K562 (cell line): ENCODE measurements at regions not wholly inside any gene's neighbourhood (a gene's known extent, or its start where the extent isn't known, plus 50 kb on each side); places are given as distances from the start of the nearest gene placed in this dataset.

Experiments used
- ARHGAP35 ChIP-seq: fragments of 450-650 bp; IDR thresholded peaks from 2 replicates; pipeline ENCODE4 v1.6.1; 2018; ENCODE audit not compliant: partially characterized antibody
- GATA2 ChIP-seq: sonication (generic); formaldehyde crosslinking; IDR thresholded peaks from 2 replicates; pipeline ENCODE4 v1.4.0; 2020; ENCODE audit warnings: mild to moderate bottlenecking, missing genetic modification reagents
- HDAC3 ChIP-seq: fragments of 450-650 bp; IDR thresholded peaks from 2 replicates; pipeline ENCODE4 v1.6.1; 2018; ENCODE audit warnings: borderline replicate concordance, mild to moderate bottlenecking, moderate library complexity; ENCODE audit not compliant: partially characterized antibody
- HMG20A ChIP-seq: fragments of 450-650 bp; formaldehyde crosslinking; conservative IDR thresholded peaks from 2 replicates; pipeline ENCODE4 v1.4.0; 2020; ENCODE audit warnings: mild to moderate bottlenecking, mixed read lengths
- NFXL1 ChIP-seq: fragments of 450-650 bp; formaldehyde crosslinking; IDR thresholded peaks from 2 replicates; pipeline ENCODE4 v1.4.0; 2021; ENCODE audit warnings: mild to moderate bottlenecking
- NR1H2 ChIP-seq: sonication (generic); formaldehyde crosslinking; IDR thresholded peaks from 2 replicates; pipeline ENCODE4 v1.4.0; 2020; ENCODE audit warnings: mild to moderate bottlenecking, missing genetic modification reagents
- TBP ChIP-seq: optimal IDR thresholded peaks from 2 replicates; pipeline ENCODE3; 2011; ENCODE audit warnings: low read depth, low read length, improper control_type of control experiment
- TRIM24 ChIP-seq, 2 experiments: fragments of 450-650 bp; IDR thresholded peaks; 2 replicates each; pipeline ENCODE4 v1.6.1; 2016
- ZNF12 ChIP-seq: sonication (generic); formaldehyde crosslinking; IDR thresholded peaks from 2 replicates; pipeline ENCODE4 v1.4.0; 2020; ENCODE audit warnings: mild to moderate bottlenecking, missing genetic modification reagents
- ZNF143 ChIP-seq: sonication (generic); formaldehyde crosslinking; IDR thresholded peaks from 2 replicates; pipeline ENCODE4 v1.9.0; 2022; ENCODE audit warnings: mild to moderate bottlenecking, missing genetic modification reagents
- ZNF253 ChIP-seq: fragments of 250-450 bp; sonication (Bioruptor Pico); conservative IDR thresholded peaks from 2 replicates; pipeline ENCODE4 v1.6.1; 2021; ENCODE audit warnings: mild to moderate bottlenecking
- ZNF316 ChIP-seq: fragments of 450-650 bp; IDR thresholded peaks from 2 replicates; pipeline ENCODE4 v1.6.1; 2016
- ZZZ3 ChIP-seq: fragments of 450-650 bp; IDR thresholded peaks from 2 replicates; pipeline ENCODE4 v1.6.1; 2016; ENCODE audit warnings: antibody characterized with exemption, mild to moderate bottlenecking, moderate library complexity
- TF ChIP-seq, protein P1 (sequence below), 2 experiments: fragments of 450-650 bp; IDR thresholded peaks; 2 replicates each; pipeline ENCODE4 v1.6.1; 2016; ENCODE audit warnings: mild to moderate bottlenecking in 2 of 2, borderline replicate concordance in 1 of 2, low read depth in 1 of 2, moderate library complexity in 1 of 2
- TF ChIP-seq, protein P2 (sequence below), 2 experiments: fragments of 450-650 bp; IDR thresholded peaks; 2 replicates each; pipeline ENCODE4 v1.6.1; 2018; ENCODE audit warnings: mild to moderate bottlenecking in 2 of 2, low read depth in 1 of 2; ENCODE audit not compliant: partially characterized antibody in 2 of 2

DNA sequence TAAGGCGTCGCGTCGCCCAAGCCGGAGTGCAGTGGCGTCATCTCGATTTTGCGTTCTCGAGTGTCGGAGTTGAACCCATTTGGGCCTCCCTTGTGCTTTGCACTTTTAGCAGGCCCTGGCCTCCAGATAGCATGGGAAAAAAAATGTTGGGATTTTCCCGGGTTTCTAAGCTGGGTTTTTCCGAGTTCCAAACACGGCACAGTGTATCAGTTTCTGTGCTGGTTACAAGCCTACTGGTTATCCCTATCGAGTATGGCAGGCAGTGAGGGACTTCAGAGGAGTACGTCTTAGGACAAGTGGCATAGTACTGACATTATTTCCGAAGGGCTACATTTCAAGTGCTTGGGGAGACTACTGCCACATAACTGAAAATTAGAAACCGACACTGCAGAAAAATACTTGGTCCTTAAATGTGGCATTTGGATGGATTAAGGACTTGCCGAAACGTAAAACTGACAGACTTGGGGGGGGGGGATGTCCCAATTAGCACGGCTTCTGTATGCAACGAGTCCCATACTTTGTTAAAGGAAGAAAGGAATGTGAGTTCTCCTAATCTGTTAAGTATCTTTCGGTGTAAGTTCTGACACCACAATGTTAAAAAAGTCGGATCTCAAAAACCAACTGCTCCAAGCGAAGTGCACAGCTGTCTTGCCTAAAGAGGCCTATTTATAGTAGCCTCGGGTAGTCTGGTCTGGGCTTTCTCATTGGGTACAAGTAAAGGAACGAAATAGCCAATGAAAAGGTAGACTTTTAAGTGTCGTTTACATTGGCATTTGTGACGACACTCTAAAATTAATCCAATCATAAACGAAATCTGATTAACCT, 70.2 kb downstream of the HFE start (continued):
- TF ChIP-seq ZNF12 (CRISPR knock-in tag) (no peak), ZZZ3 (no peak), NFXL1 (CRISPR knock-in tag) (peak; percentile 91), ARHGAP35 (peak; percentile 75), TRIM24 (IDR thresholded peaks at IDR 0.05) (no peak), HMG20A (peak; percentile 79), ZNF316 (no peak), NR1H2 (CRISPR knock-in tag) (0 out of 2 replicates have a peak, but pooled peaks have one; percentile 88), ZNF253 (CRISPR knock-in tag) (peak; percentile 92), TBP (no peak), HDAC3 (peak; percentile 63), ZNF143 (CRISPR knock-in tag) (no peak), GATA2 (peak; percentile 30; the same call in 1 of the 2 replicates)
- TF ChIP-seq, protein P1, sequence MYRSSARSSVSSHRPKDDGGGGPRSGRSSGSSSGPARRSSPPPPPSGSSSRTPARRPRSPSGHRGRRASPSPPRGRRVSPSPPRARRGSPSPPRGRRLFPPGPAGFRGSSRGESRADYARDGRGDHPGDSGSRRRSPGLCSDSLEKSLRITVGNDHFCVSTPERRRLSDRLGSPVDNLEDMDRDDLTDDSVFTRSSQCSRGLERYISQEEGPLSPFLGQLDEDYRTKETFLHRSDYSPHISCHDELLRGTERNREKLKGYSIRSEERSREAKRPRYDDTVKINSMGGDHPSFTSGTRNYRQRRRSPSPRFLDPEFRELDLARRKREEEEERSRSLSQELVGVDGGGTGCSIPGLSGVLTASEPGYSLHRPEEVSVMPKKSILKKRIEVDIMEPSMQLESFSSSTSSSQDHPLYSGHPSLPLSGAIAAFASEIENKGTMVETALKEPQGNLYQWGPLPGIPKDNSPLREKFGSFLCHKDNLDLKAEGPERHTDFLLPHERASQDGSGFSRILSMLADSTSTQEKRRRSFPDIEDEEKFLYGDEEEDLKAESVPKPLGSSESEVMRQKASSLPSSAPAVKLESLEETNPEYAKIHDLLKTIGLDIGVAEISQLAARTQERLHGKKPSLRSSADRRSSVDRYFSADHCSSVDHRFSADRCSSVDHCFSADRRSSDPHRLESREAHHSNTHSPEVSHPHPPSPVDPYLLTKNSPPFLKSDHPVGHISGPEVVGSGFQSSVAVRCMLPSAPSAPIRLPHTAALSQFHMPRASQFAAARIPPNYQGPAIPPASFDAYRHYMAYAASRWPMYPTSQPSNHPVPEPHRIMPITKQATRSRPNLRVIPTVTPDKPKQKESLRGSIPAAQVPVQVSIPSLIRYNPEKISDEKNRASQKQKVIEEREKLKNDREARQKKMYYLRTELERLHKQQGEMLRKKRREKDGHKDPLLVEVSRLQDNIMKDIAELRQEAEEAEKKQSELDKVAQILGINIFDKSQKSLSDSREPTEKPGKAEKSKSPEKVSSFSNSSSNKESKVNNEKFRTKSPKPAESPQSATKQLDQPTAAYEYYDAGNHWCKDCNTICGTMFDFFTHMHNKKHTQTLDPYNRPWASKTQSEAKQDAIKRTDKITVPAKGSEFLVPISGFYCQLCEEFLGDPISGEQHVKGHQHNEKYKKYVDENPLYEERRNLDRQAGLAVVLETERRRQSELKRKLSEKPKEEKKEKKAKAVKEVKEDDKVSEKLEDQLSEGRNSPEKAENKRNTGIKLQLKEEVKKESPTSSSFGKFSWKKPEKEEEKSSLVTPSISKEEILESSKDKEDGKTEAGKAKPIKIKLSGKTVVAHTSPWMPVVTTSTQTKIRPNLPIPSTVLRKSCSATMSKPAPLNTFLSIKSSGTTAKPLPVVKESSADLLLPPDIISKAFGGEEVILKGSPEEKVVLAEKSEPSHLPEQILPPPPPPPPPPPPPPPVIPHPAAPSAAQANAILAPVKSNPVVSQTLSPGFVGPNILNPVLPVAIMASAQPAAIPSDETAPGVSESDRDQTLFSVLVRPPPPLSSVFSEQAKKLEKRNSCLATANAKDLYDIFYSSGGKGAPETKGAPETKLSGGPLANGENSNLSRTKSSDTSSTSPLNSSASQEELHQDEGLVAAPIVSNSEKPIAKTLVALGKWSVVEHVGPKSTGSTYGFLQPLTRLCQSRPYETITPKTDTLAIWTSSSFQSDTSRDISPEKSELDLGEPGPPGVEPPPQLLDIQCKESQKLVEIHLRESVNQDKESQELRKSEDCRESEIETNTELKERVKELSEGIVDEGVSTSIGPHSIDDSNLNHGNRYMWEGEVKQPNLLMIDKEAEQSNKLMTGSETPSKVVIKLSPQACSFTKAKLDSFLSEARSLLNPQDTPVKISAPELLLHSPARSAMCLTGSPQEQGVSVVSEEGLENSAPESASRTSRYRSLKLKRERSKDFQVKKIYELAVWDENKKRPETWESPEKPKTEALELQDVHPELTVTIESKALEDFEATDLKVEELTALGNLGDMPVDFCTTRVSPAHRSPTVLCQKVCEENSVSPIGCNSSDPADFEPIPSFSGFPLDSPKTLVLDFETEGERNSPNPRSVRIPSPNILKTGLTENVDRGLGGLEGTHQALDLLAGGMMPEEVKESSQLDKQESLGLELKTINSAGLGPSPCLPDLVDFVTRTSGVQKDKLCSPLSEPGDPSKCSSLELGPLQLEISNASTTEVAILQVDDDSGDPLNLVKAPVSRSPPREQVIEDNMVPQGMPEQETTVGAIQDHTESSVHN (IDR thresholded peaks at IDR 0.05; ENCODE audit: borderline replicate concordance in 1 of 2, low read depth in 1 of 2), result peak in 1 of 2 experiments; percentile 61; a peak in 1 of 4 replicates
- TF ChIP-seq, protein P2, sequence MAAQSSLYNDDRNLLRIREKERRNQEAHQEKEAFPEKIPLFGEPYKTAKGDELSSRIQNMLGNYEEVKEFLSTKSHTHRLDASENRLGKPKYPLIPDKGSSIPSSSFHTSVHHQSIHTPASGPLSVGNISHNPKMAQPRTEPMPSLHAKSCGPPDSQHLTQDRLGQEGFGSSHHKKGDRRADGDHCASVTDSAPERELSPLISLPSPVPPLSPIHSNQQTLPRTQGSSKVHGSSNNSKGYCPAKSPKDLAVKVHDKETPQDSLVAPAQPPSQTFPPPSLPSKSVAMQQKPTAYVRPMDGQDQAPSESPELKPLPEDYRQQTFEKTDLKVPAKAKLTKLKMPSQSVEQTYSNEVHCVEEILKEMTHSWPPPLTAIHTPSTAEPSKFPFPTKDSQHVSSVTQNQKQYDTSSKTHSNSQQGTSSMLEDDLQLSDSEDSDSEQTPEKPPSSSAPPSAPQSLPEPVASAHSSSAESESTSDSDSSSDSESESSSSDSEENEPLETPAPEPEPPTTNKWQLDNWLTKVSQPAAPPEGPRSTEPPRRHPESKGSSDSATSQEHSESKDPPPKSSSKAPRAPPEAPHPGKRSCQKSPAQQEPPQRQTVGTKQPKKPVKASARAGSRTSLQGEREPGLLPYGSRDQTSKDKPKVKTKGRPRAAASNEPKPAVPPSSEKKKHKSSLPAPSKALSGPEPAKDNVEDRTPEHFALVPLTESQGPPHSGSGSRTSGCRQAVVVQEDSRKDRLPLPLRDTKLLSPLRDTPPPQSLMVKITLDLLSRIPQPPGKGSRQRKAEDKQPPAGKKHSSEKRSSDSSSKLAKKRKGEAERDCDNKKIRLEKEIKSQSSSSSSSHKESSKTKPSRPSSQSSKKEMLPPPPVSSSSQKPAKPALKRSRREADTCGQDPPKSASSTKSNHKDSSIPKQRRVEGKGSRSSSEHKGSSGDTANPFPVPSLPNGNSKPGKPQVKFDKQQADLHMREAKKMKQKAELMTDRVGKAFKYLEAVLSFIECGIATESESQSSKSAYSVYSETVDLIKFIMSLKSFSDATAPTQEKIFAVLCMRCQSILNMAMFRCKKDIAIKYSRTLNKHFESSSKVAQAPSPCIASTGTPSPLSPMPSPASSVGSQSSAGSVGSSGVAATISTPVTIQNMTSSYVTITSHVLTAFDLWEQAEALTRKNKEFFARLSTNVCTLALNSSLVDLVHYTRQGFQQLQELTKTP (IDR thresholded peaks at IDR 0.05; ENCODE audit: low read depth in 1 of 2, partially characterized antibody in 2 of 2), result peak; percentile 66 to 93
